Renal cortex interstitium (tissue), 11 donors: ENCODE measurements at regions not wholly inside any gene's neighbourhood (a gene's known extent, or its start where the extent isn't known, plus 50 kb on each side); places are given as distances from the start of the nearest gene placed in this dataset.

Experiments used
- DNase-seq, 11 donors: peaks; one replicate each; pipeline ENCODE4 v3.0.0-alpha.2; 2013; ENCODE audit warnings: low read depth in 9 of 11, low spot score in 4 of 11; ENCODE audit errors: extremely low read depth in 1 of 11

GRCh38 chr17:36875698-36876293, 61.5 kb upstream of the LHX1 start:
- no peak for DNase-seq

- no peak for DNase-seq
Observed at GRCh38 chr17:36876966-36877365, 60.3 kb upstream of the LHX1 start.

GRCh38 chr17:36877771-36878170, 59.5 kb upstream of the LHX1 start:
- DNase-seq = no peak

GRCh38 chr17:36878216-36878615, 59.1 kb upstream of the LHX1 start:
- DNase-seq = no peak

GRCh38 chr17:36879027-36879426, 58.2 kb upstream of the LHX1 start:
- DNase-seq = no peak

- DNase-seq = no peak
Observed at GRCh38 chr17:36879624-36880131, 57.6 kb upstream of the LHX1 start.

- DNase-seq = no peak
Observed at GRCh38 chr17:36880268-36880905, 56.9 kb upstream of the LHX1 start.

GRCh38 chr17:36881323-36881722, 56.0 kb upstream of the LHX1 start:
- no peak for DNase-seq

GRCh38 chr17:36884495-36885152, 52.7 kb upstream of the LHX1 start:
- DNase-seq = no peak

GRCh38 chr17:36885153-36885735, 52.0 kb upstream of the LHX1 start:
- no peak for DNase-seq

- DNase-seq = no peak
Observed at GRCh38 chr17:36885771-36886377, 51.4 kb upstream of the LHX1 start.
